Astrocyte (in vitro differentiated cells and primary cell): ENCODE measurements at regions not wholly inside any gene's neighbourhood (a gene's known extent, or its start where the extent isn't known, plus 50 kb on each side); places are given as distances from the start of the nearest gene placed in this dataset.
"Not testable (repeated sequence)": the region's sequence is repeated elsewhere in the genome, so short reads cannot be mapped to it uniquely, and the experiment has no call there.

Experiments used
- DNase-seq: peaks from one replicate; pipeline ENCODE4 v3.0.0-alpha.2; 2010; ENCODE audit warnings: low read depth
- FAIRE-seq: peaks from 2 replicates; lab custom pipeline; 2011; peaks lifted over from hg19 to GRCh38; lab: Jason Lieb, UNC
- H2AFZ ChIP-seq: 2 replicates; pipeline ENCODE4 v1.6.0; 2012; ENCODE audit warnings: low read depth, low read length, inconsistent platforms
- H3K27ac ChIP-seq: 2 replicates; pipeline ENCODE4 v1.5.1; 2011; ENCODE audit warnings: low read depth, low read length, inconsistent platforms
- H3K27me3 ChIP-seq: 2 replicates; pipeline ENCODE4 v1.6.0; 2011; ENCODE audit warnings: low read length, inconsistent platforms; ENCODE audit not compliant: insufficient read depth
- H3K36me3 ChIP-seq: 2 replicates; pipeline ENCODE4 v1.5.1; 2011; ENCODE audit warnings: low read length, inconsistent platforms; ENCODE audit not compliant: insufficient read depth
- H3K4me1 ChIP-seq: 2 replicates; pipeline ENCODE4 v1.5.1; 2011; ENCODE audit warnings: low read length, inconsistent platforms; ENCODE audit not compliant: insufficient read depth
- H3K4me2 ChIP-seq: 2 replicates; pipeline ENCODE4 v1.6.0; 2012; ENCODE audit warnings: low read length, inconsistent platforms
- H3K4me3 ChIP-seq: 2 replicates; pipeline ENCODE4 v1.5.1; 2011; ENCODE audit warnings: low read depth, mild to moderate bottlenecking, low read length, inconsistent platforms; ENCODE audit not compliant: insufficient read depth
- H3K79me2 ChIP-seq: 2 replicates; pipeline ENCODE4 v1.6.0; 2012; ENCODE audit warnings: mild to moderate bottlenecking, low read length, inconsistent platforms; ENCODE audit not compliant: insufficient read depth
- H3K9ac ChIP-seq: 2 replicates; pipeline ENCODE4 v1.6.0; 2012; ENCODE audit warnings: mild to moderate bottlenecking, low read length, inconsistent platforms
- H3K9me3 ChIP-seq: 2 replicates; pipeline ENCODE4 v1.5.1; 2012; ENCODE audit warnings: low read depth, mild to moderate bottlenecking, low read length, inconsistent platforms; ENCODE audit not compliant: insufficient read depth
- H4K20me1 ChIP-seq: 2 replicates; pipeline ENCODE4 v1.6.0; 2012; ENCODE audit warnings: low read length, inconsistent platforms; ENCODE audit not compliant: insufficient read depth
- H3K27ac Mint-ChIP-seq: one replicate; pipeline ENCODE4 v1.8.0; 2021; ENCODE audit warnings: mild to moderate bottlenecking, mixed read lengths; ENCODE audit not compliant: unreplicated experiment
- H3K27me3 Mint-ChIP-seq: one replicate; pipeline ENCODE4 v1.8.0; 2021; ENCODE audit warnings: low read depth, mixed read lengths; ENCODE audit not compliant: unreplicated experiment
- H3K36me3 Mint-ChIP-seq: one replicate; pipeline ENCODE4 v1.8.0; 2021; ENCODE audit warnings: low read depth, mixed read lengths; ENCODE audit not compliant: unreplicated experiment
- H3K4me1 Mint-ChIP-seq: one replicate; pipeline ENCODE4 v1.8.0; 2021; ENCODE audit warnings: low read depth, mixed read lengths; ENCODE audit not compliant: unreplicated experiment
- H3K4me3 Mint-ChIP-seq: one replicate; pipeline ENCODE4 v1.8.0; 2021; ENCODE audit warnings: mild to moderate bottlenecking, moderate library complexity, mixed read lengths; ENCODE audit not compliant: unreplicated experiment
- H3K9me3 Mint-ChIP-seq: one replicate; pipeline ENCODE4 v1.8.0; 2021; ENCODE audit warnings: mild to moderate bottlenecking, mixed read lengths; ENCODE audit not compliant: unreplicated experiment
- EZH2 ChIP-seq: IDR thresholded peaks from 2 replicates; pipeline ENCODE4 v1.6.1; 2012; ENCODE audit warnings: mild to moderate bottlenecking, low read length, inconsistent platforms; ENCODE audit not compliant: insufficient read depth
- TF ChIP-seq, protein P1 (sequence below): IDR thresholded peaks from 2 replicates; pipeline ENCODE4 v1.5.1; 2011; ENCODE audit warnings: low read depth, mild to moderate bottlenecking, inconsistent platforms, low read length, moderate library complexity; ENCODE audit not compliant: insufficient read depth

DNA sequence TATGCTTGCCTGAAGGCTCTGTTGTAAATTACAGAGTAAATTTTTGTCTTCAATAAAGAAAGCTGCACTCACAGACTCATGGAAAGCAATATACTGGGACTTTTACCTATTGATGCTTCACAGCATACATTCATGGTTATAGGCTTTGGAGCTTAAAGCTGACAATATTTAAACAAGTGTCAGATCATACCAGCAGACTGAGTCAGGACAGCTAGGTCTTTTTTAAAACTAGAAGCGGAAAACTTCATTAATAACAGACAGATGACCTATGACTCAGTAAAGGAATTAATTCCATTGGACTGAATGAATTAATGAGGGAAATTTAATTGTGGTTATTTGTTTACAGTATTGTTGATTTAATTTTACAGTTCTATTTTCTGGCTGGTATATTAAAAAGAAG, 165.8 kb upstream of the DGKB start:
- FAIRE-seq (no peak), DNase-seq (no peak)
- H3K4me3 Mint-ChIP-seq: no peak overlapping the region
- H3K27ac ChIP-seq: no peak overlapping the region
- no peaks in the 10 kb centered on the region for H4K20me1 ChIP-seq
- H3K4me1 ChIP-seq: no peaks in the 10 kb centered on the region
- H2AFZ ChIP-seq: no peak overlapping the region
- H3K27ac Mint-ChIP-seq: no peak overlapping the region
- H3K36me3 ChIP-seq: no peaks in the 10 kb centered on the region
- H3K36me3 Mint-ChIP-seq: no peaks in the 10 kb centered on the region
- H3K9me3 Mint-ChIP-seq: no peaks in the 10 kb centered on the region
- H3K9me3 ChIP-seq: no peaks in the 10 kb centered on the region
- no peaks in the 10 kb centered on the region for H3K27me3 Mint-ChIP-seq
- H3K27me3 ChIP-seq: no peaks in the 10 kb centered on the region
- H3K4me3 ChIP-seq: no peak overlapping the region
- H3K4me2 ChIP-seq: no peak overlapping the region
- H3K79me2 ChIP-seq: no peaks in the 10 kb centered on the region
- peaks cover 2% of the 10 kb centered on the region for H3K4me1 Mint-ChIP-seq
- no peak overlapping the region for H3K9ac ChIP-seq
- TF ChIP-seq, protein P1, sequence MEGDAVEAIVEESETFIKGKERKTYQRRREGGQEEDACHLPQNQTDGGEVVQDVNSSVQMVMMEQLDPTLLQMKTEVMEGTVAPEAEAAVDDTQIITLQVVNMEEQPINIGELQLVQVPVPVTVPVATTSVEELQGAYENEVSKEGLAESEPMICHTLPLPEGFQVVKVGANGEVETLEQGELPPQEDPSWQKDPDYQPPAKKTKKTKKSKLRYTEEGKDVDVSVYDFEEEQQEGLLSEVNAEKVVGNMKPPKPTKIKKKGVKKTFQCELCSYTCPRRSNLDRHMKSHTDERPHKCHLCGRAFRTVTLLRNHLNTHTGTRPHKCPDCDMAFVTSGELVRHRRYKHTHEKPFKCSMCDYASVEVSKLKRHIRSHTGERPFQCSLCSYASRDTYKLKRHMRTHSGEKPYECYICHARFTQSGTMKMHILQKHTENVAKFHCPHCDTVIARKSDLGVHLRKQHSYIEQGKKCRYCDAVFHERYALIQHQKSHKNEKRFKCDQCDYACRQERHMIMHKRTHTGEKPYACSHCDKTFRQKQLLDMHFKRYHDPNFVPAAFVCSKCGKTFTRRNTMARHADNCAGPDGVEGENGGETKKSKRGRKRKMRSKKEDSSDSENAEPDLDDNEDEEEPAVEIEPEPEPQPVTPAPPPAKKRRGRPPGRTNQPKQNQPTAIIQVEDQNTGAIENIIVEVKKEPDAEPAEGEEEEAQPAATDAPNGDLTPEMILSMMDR: no peak
- no peak for TF ChIP-seq EZH2

DNA sequence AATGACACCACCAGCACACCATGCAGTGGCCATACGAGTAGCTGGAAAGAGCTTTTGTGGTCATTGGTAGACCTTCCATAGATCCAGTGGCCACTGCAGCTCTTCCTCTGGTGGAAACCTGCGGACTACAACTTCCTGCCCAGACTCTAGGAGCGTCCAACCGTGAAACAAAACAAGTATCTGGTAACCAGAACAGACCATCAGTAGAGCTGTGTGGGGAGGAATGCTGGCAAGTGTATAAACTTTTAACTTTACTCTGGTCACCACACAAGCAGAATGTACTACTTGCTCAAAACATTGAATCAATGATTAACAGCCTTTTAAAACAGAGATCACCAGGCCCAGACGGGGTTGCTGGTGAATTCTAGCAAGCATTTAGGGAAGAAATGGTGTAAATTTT, 154.7 kb upstream of the DGKB start:
- no peak overlapping the region for H3K4me2 ChIP-seq
- H3K4me1 ChIP-seq: no peaks in the 10 kb centered on the region
- H3K4me1 Mint-ChIP-seq: no peaks in the 10 kb centered on the region
- DNase-seq: no peak
- H3K9me3 Mint-ChIP-seq: peaks cover 2% of the 10 kb centered on the region
- no peak for FAIRE-seq
- H3K27ac Mint-ChIP-seq: no peak overlapping the region
- no peaks in the 10 kb centered on the region for H3K27me3 ChIP-seq
- no peaks in the 10 kb centered on the region for H3K36me3 Mint-ChIP-seq
- no peak overlapping the region for H3K9ac ChIP-seq
- no peak overlapping the region for H2AFZ ChIP-seq
- H3K4me3 Mint-ChIP-seq: no peak overlapping the region
- H3K27ac ChIP-seq: no peak overlapping the region
- no peaks in the 10 kb centered on the region for H3K36me3 ChIP-seq
- H3K79me2 ChIP-seq: no peaks in the 10 kb centered on the region
- H3K9me3 ChIP-seq: no peaks in the 10 kb centered on the region
- no peak overlapping the region for H3K4me3 ChIP-seq
- H3K27me3 Mint-ChIP-seq: no peaks in the 10 kb centered on the region
- H4K20me1 ChIP-seq: no peaks in the 10 kb centered on the region
- no peak for TF ChIP-seq EZH2

DNA sequence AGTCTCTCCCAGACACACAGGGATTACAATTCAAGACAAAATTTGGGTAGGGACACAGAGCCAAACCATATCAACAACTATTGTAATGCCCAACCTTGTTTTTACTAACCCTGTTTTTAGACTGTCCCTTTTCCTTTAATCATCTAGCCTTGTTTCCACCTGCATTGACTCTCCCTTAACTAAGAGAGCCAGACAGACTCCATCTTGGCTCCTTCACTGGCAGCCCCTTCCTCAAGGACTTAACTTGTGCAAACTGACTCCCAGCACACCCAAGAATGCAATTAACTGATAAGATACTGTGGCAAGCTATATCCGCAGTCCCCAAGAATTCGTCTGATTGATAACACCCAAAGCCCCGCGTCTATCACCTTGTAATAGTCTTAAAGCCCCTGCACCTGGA, 151.8 kb upstream of the DGKB start:
- not testable (repeated sequence) for H3K9me3 ChIP-seq, H3K4me3 ChIP-seq, H3K9ac ChIP-seq, H2AFZ ChIP-seq, H3K36me3 Mint-ChIP-seq, H3K4me1 Mint-ChIP-seq, H3K9me3 Mint-ChIP-seq, H3K27me3 Mint-ChIP-seq, H4K20me1 ChIP-seq, DNase-seq, H3K4me1 ChIP-seq, H3K36me3 ChIP-seq, H3K79me2 ChIP-seq, H3K4me3 Mint-ChIP-seq, H3K27ac ChIP-seq, H3K27ac Mint-ChIP-seq, H3K4me2 ChIP-seq, FAIRE-seq, H3K27me3 ChIP-seq

DNA sequence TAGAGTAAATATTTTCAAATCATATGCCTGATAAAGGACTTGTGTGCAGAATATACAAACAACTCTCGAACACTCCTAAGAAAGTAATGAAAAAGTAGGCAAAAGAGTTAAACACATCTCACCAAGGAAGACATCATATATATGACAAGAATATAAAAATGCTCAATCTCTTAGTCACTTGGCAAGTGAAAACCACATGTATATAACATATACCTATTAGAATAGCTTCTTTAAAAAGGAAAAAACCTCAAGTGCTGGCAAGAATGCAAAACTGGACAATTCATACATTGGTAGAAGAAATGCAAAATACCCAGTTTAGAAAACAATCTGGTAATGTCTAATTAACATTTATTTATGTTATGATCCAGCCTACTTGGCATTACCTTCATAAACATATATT, 146.6 kb upstream of the DGKB start:
- TF ChIP-seq, protein P1: no peak
- TF ChIP-seq EZH2: no peak
- H4K20me1 ChIP-seq: no peaks in the 10 kb centered on the region
- H2AFZ ChIP-seq: no peak overlapping the region
- H3K4me2 ChIP-seq: no peak overlapping the region
- Mint-ChIP-seq H3K27me3 (no peaks in the 10 kb centered on the region), H3K4me1 (no peaks in the 10 kb centered on the region), H3K36me3 (no peaks in the 10 kb centered on the region), H3K4me3 (no peak overlapping the region), H3K9me3 (peaks cover 2% of the 10 kb centered on the region), H3K27ac (no peak overlapping the region)
- H3K9me3 ChIP-seq: no peaks in the 10 kb centered on the region
- no peaks in the 10 kb centered on the region for H3K27me3 ChIP-seq
- no peak for DNase-seq
- H3K36me3 ChIP-seq: no peaks in the 10 kb centered on the region
- H3K79me2 ChIP-seq: no peaks in the 10 kb centered on the region
- no peak overlapping the region for H3K4me3 ChIP-seq
- FAIRE-seq: no peak
- no peak overlapping the region for H3K27ac ChIP-seq
- H3K4me1 ChIP-seq: no peaks in the 10 kb centered on the region
- no peak overlapping the region for H3K9ac ChIP-seq
